ENCODE measurements at regions not wholly inside any gene's neighbourhood (a gene's known extent, or its start where the extent isn't known, plus 50 kb on each side); places are given as distances from the start of the nearest gene placed in this dataset.

DNA sequence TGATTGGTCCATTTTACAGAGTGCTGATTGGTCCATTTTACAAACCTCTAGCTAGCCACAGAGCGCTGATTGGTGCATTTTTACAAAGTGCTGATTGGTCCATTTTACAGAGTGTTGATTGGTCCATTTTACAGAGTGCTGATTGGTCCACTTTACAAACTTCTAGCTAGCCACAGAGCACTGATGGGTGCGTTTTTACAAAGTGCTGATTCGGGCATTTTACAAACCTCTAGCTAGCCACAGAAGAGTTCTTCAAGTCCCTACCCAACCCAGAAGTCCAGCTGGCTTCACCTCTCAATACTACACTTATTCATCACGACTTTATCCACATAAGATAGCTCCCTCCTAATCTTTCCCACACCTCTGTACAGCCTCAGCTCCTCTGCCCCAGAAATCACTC, 899.8 kb downstream of the TUSC7 start:
- TF ChIP-seq POLR2A (IDR thresholded peaks at IDR 0.05) = no peak
- TF ChIP-seq, protein P1, sequence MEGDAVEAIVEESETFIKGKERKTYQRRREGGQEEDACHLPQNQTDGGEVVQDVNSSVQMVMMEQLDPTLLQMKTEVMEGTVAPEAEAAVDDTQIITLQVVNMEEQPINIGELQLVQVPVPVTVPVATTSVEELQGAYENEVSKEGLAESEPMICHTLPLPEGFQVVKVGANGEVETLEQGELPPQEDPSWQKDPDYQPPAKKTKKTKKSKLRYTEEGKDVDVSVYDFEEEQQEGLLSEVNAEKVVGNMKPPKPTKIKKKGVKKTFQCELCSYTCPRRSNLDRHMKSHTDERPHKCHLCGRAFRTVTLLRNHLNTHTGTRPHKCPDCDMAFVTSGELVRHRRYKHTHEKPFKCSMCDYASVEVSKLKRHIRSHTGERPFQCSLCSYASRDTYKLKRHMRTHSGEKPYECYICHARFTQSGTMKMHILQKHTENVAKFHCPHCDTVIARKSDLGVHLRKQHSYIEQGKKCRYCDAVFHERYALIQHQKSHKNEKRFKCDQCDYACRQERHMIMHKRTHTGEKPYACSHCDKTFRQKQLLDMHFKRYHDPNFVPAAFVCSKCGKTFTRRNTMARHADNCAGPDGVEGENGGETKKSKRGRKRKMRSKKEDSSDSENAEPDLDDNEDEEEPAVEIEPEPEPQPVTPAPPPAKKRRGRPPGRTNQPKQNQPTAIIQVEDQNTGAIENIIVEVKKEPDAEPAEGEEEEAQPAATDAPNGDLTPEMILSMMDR (IDR thresholded peaks at IDR 0.05) = no peak
- intact Hi-C loops (cut with DNase I; ENCODE audit: low total_unique reads) = no loop called here
- WGBS, 2 donors = 63 to 69% methylated on average over 4 of the region's 4 CpGs
- DNase-seq (ENCODE audit: low spot score in 2 of 2) = no peak
- no peak overlapping the region for H3K4me3 ChIP-seq (ENCODE audit: low read depth, poor library complexity, severe bottlenecking)

DNA sequence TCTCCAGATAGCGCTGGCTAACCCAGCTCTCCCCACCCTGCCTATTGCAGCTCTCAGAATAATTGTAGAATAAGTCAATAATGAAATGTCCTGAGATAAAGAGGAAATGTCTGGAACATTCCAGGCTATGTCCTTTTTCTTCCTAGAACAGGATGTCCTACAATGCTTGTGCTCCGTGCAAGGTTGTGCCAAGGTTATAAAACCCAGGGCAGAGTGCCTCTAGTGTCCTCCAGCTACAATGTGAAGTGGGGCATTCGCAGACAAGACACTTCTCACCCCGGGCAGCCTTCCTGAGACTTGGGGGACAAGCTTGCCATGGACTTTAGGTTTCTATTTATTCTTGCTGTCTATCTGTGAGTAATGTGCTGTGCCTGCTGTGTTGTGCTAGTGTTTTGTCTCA, 900.6 kb downstream of the TUSC7 start:
- DNase-seq (ENCODE audit: low spot score in 2 of 2) = peak in 1 of 2 donors; percentile 28
- no peak overlapping the region for H3K4me3 ChIP-seq (ENCODE audit: low read depth, poor library complexity, severe bottlenecking)
- TF ChIP-seq, protein P1 (IDR thresholded peaks at IDR 0.05) = no peak
- no peak for TF ChIP-seq POLR2A (IDR thresholded peaks at IDR 0.05)
- intact Hi-C loops (cut with DNase I; ENCODE audit: low total_unique reads) = no loop called here
- 67 to 77% methylated on average over 4 of the region's 4 CpGs for WGBS, 2 donors

DNA sequence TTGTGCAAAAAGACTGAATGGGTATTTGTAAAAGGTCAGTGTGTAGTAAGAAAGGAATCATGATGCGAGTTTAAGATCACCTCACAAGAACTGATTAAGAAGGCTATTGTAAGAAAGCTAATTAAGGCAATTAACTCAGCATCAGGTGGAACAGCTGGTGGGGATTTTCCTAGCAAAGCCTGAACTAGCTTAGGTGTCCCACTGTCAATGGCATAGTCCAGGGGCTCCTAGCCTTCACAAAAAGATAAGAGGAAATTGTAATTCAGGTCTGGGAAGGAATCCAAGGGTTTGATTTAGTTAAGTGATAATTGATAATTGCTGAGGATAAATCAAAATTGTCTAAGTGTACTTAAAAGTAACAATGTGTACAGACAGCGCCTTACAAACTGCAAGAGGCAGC, 901.6 kb downstream of the TUSC7 start:
- no peak overlapping the region for H3K4me3 ChIP-seq (ENCODE audit: low read depth, poor library complexity, severe bottlenecking)
- 64 to 77% methylated on average over 2 of the region's 2 CpGs for WGBS, 2 donors
- DNase-seq (ENCODE audit: low spot score in 2 of 2) = no peak
- TF ChIP-seq, protein P1 (IDR thresholded peaks at IDR 0.05) = no peak
- no peak for TF ChIP-seq POLR2A (IDR thresholded peaks at IDR 0.05)
- intact Hi-C loops (cut with DNase I; ENCODE audit: low total_unique reads) = no loop called here

- no peak for DNase-seq (ENCODE audit: low spot score in 2 of 2)
- intact Hi-C loops (cut with DNase I; ENCODE audit: low total_unique reads) = no loop called here
- TF ChIP-seq POLR2A (IDR thresholded peaks at IDR 0.05) = no peak
- TF ChIP-seq, protein P1 (IDR thresholded peaks at IDR 0.05) = no peak
- no peak overlapping the region for H3K4me3 ChIP-seq (ENCODE audit: low read depth, poor library complexity, severe bottlenecking)
- WGBS, 2 donors = 94 to 98% methylated on average over 2 of the region's 2 CpGs
Measured at GRCh38 chr3:117616227-117616626, 906.6 kb downstream of the TUSC7 start.

DNA sequence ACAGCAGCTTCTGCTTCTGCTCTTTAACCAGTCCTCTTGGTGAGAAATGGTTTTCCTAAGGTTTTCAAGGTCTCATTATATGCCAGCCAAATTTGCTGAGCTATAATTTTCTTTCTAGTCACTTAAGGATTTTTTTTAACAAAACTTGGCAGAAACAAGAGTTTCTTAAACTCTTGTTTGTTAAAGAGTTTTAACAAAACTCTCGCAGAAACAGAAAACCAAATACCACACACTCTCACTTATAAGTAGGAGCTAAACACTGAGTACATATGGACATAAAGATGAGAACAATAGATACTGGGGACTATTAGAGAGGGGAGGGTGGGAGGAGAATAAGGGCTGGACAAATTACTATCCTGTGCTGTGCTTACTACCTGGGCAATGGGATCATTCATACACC, 908.3 kb downstream of the TUSC7 start:
- intact Hi-C loops (cut with DNase I; ENCODE audit: low total_unique reads) = no loop called here

GRCh38 chr3:117618462-117618861, 908.9 kb downstream of the TUSC7 start:
- intact Hi-C loops (cut with DNase I; ENCODE audit: low total_unique reads) = no loop called here
- TF ChIP-seq, protein P1 (IDR thresholded peaks at IDR 0.05) = no peak
- no peak for TF ChIP-seq POLR2A (IDR thresholded peaks at IDR 0.05)
- WGBS, 2 donors = 45 to 63% methylated on average over 1 of the region's 1 CpG
- no peak for DNase-seq (ENCODE audit: low spot score in 2 of 2)
- H3K4me3 ChIP-seq (ENCODE audit: low read depth, poor library complexity, severe bottlenecking) = no peak overlapping the region

More for the DNA sequence above, 908.3 kb downstream of the TUSC7 start:
- no peak for DNase-seq (ENCODE audit: low spot score in 2 of 2)
- H3K4me3 ChIP-seq (ENCODE audit: low read depth, poor library complexity, severe bottlenecking) = no peak overlapping the region
- TF ChIP-seq POLR2A (IDR thresholded peaks at IDR 0.05) = no peak
- TF ChIP-seq, protein P1 (IDR thresholded peaks at IDR 0.05) = no peak
- 64 to 76% methylated on average over 1 of the region's 1 CpG for WGBS, 2 donors

Measured in lower leg skin (tissue), 4 donors.